Liver (tissue), 8 donors: ENCODE measurements at regions not wholly inside any gene's neighbourhood (a gene's known extent, or its start where the extent isn't known, plus 50 kb on each side); places are given as distances from the start of the nearest gene placed in this dataset.

Experiments used
- DNase-seq: peaks from one replicate; pipeline ENCODE4 v3.0.0-alpha.2; 2017; ENCODE audit warnings: low spot score
- H3K27ac ChIP-seq, 2 donors: one replicate each; pipeline ENCODE4 v1.7.0; 2013; ENCODE audit warnings: inconsistent platforms in 2 of 2, low read length in 2 of 2, control low read depth in 1 of 2, low read depth in 1 of 2, mild to moderate bottlenecking in 1 of 2
- H3K27me3 ChIP-seq, 4 donors: one replicate each; pipeline versions ENCODE4 v1.6.1 to v1.7.0; 2013; ENCODE audit warnings: low read length in 3 of 4, inconsistent platforms in 1 of 4, mild to moderate bottlenecking in 1 of 4, moderate library complexity in 1 of 4; ENCODE audit not compliant: control insufficient read depth in 4 of 4, insufficient read depth in 4 of 4
- H3K36me3 ChIP-seq, 4 donors: one replicate each; pipeline versions ENCODE4 v1.6.1 to v1.7.0; 2013; ENCODE audit warnings: low read length in 3 of 4, mild to moderate bottlenecking in 3 of 4, low read depth in 1 of 4, moderate library complexity in 1 of 4; ENCODE audit not compliant: control insufficient read depth in 4 of 4, insufficient read depth in 3 of 4
- H3K4me1 ChIP-seq, 4 donors: one replicate each; pipeline versions ENCODE4 v1.6.1 to v1.7.0; 2013; ENCODE audit warnings: low read length in 3 of 4, mild to moderate bottlenecking in 3 of 4, moderate library complexity in 1 of 4; ENCODE audit not compliant: control insufficient read depth in 4 of 4, insufficient read depth in 4 of 4
- H3K4me3 ChIP-seq, 3 donors: one replicate each; pipeline versions ENCODE4 v1.6.1 to v1.7.0; 2013; ENCODE audit warnings: low read length in 3 of 3, control low read depth in 1 of 3, low read depth in 1 of 3, mild to moderate bottlenecking in 1 of 3
- H3K9ac ChIP-seq, 2 donors: one replicate each; pipeline ENCODE4 v1.7.0; 2013; ENCODE audit warnings: low read length in 2 of 2, mild to moderate bottlenecking in 2 of 2, moderate library complexity in 2 of 2, control low read depth in 1 of 2, low read depth in 1 of 2
- H3K9me3 ChIP-seq, 4 donors: one replicate each; pipeline versions ENCODE4 v1.6.1 to v1.7.0; 2013; ENCODE audit warnings: low read length in 3 of 4; ENCODE audit not compliant: control insufficient read depth in 4 of 4
- ATF3 ChIP-seq: IDR thresholded peaks from 2 replicates; pipeline ENCODE4 v1.6.1; 2016; ENCODE audit warnings: antibody characterized with exemption
- CTCF ChIP-seq: fragments of 150-350 bp; IDR thresholded peaks from 2 replicates; pipeline ENCODE4 v1.5.1; 2017; ENCODE audit warnings: improper control_type of control experiment, low read depth, low read length; ENCODE audit not compliant: missing input control
- EGR1 ChIP-seq, 2 donors: IDR thresholded peaks; 2 replicates each; pipeline ENCODE4 v1.6.1; 2016 to 2018; ENCODE audit warnings: antibody characterized with exemption in 2 of 2, low read depth in 2 of 2
- FOXA1 ChIP-seq: IDR thresholded peaks from 2 replicates; pipeline ENCODE4 v1.6.1; 2016; ENCODE audit warnings: antibody characterized with exemption
- FOXA2 ChIP-seq: IDR thresholded peaks from 2 replicates; pipeline ENCODE4 v1.6.1; 2016; ENCODE audit warnings: antibody characterized with exemption
- GABPA ChIP-seq, 2 donors: IDR thresholded peaks in 1 of 2; conservative IDR thresholded peaks in 1 of 2; 2 replicates each; pipeline ENCODE4 v1.6.1; 2016; ENCODE audit warnings: antibody characterized with exemption in 2 of 2, mild to moderate bottlenecking in 1 of 2, moderate library complexity in 1 of 2
- HNF4A ChIP-seq, 2 donors: conservative IDR thresholded peaks; 2 replicates each; pipeline ENCODE4 v1.6.1; 2016; ENCODE audit warnings: antibody characterized with exemption in 2 of 2, mild to moderate bottlenecking in 2 of 2
- HNF4G ChIP-seq: IDR thresholded peaks from 2 replicates; pipeline ENCODE4 v1.6.1; 2016; ENCODE audit warnings: antibody characterized with exemption
- JUND ChIP-seq, 2 donors: IDR thresholded peaks; 2 replicates each; pipeline ENCODE4 v1.6.1; 2016; ENCODE audit warnings: antibody characterized with exemption in 2 of 2
- MAX ChIP-seq: IDR thresholded peaks from 2 replicates; pipeline ENCODE4 v1.6.1; 2016; ENCODE audit warnings: antibody characterized with exemption
- NR2F2 ChIP-seq: IDR thresholded peaks from 2 replicates; pipeline ENCODE4 v1.6.1; 2016; ENCODE audit warnings: antibody characterized with exemption
- RAD21 ChIP-seq, 2 donors: IDR thresholded peaks; 2 replicates each; pipeline ENCODE4 v1.6.1; 2016; ENCODE audit warnings: antibody characterized with exemption in 2 of 2, mild to moderate bottlenecking in 2 of 2
- REST ChIP-seq: IDR thresholded peaks from 2 replicates; pipeline ENCODE4 v1.6.1; 2016; ENCODE audit warnings: antibody characterized with exemption, mild to moderate bottlenecking
- RXRA ChIP-seq, 2 donors: IDR thresholded peaks; 2 replicates each; pipeline ENCODE4 v1.6.1; 2017 to 2018; ENCODE audit warnings: antibody characterized with exemption in 2 of 2, mild to moderate bottlenecking in 1 of 2
- SP1 ChIP-seq: IDR thresholded peaks from 2 replicates; pipeline ENCODE4 v1.6.1; 2018; ENCODE audit warnings: antibody characterized with exemption, mild to moderate bottlenecking
- TAF1 ChIP-seq: conservative IDR thresholded peaks from 2 replicates; pipeline ENCODE4 v1.6.1; 2016; ENCODE audit warnings: antibody characterized with exemption, mild to moderate bottlenecking
- YY1 ChIP-seq: IDR thresholded peaks from 2 replicates; pipeline ENCODE4 v1.6.1; 2016; ENCODE audit warnings: antibody characterized with exemption, mild to moderate bottlenecking
- ZBTB33 ChIP-seq: IDR thresholded peaks from 2 replicates; pipeline ENCODE4 v1.6.1; 2016; ENCODE audit warnings: antibody characterized with exemption
- WGBS: extraction: QIAGEN DNeasy Blood & Tissue Kit; methylation state at CpG from one replicate; pipeline ENCODE4 v1.1.7; 2013; 5-methylcytosine and 5-hydroxymethylcytosine counted together
- donor health status: healthy.
- donor health status: healthy.
- donor health status: healthy.
- donor health status: healthy.
- donor health status: healthy.

GRCh38 chr10:24042884-24043283 is 166.1 kb upstream of the KIAA1217 start:
- Histone ChIP-seq H3K27ac (no peak overlapping the region), H3K9me3 (no peaks in the 10 kb centered on the region), H3K36me3 (no peaks in the 10 kb centered on the region), H3K4me3 (no peak overlapping the region), H3K27me3 (peaks cover 0 to 5% (median 0%) of the 10 kb centered on the region in 4 donors), H3K9ac (no peak overlapping the region), H3K4me1 (no peaks in the 10 kb centered on the region)
- 86% methylated on average over 3 of the region's 3 CpGs for WGBS
- TF ChIP-seq FOXA2: no peak
- TF ChIP-seq NR2F2: no peak
- TF ChIP-seq CTCF: no peak
- TF ChIP-seq SP1: no peak
- TF ChIP-seq YY1: no peak
- no peak for TF ChIP-seq RAD21 (IDR thresholded peaks at IDR 0.05)
- TF ChIP-seq HNF4A (conservative IDR thresholded peaks at IDR 0.05): no peak
- no peak for TF ChIP-seq FOXA1
- TF ChIP-seq MAX: no peak
- TF ChIP-seq ZBTB33: no peak
- TF ChIP-seq GABPA (IDR thresholded peaks at IDR 0.05 in 1 of 2, conservative IDR thresholded peaks at IDR 0.05 in 1 of 2): no peak
- TF ChIP-seq JUND (IDR thresholded peaks at IDR 0.05): no peak
- no peak for TF ChIP-seq RXRA (IDR thresholded peaks at IDR 0.05)
- no peak for TF ChIP-seq HNF4G
- no peak for TF ChIP-seq REST
- no peak for DNase-seq

- Histone ChIP-seq H3K36me3 (no peaks in the 10 kb centered on the region), H3K9ac (no peak overlapping the region), H3K4me3 (no peak overlapping the region), H3K4me1 (no peaks in the 10 kb centered on the region), H3K27ac (no peak overlapping the region), H3K27me3 (peaks cover 0 to 5% (median 0%) of the 10 kb centered on the region in 4 donors), H3K9me3 (peaks cover 0 to 3% (median 0%) of the 10 kb centered on the region in 4 donors)
- WGBS: 81% methylated on average over 2 of the region's 2 CpGs
- no peak for DNase-seq
- TF ChIP-seq FOXA2: no peak
- no peak for TF ChIP-seq TAF1
- no peak for TF ChIP-seq NR2F2
- no peak for TF ChIP-seq CTCF
- TF ChIP-seq EGR1 (IDR thresholded peaks at IDR 0.05; ENCODE audit: low read depth in 2 of 2): no peak
- TF ChIP-seq REST: no peak
- TF ChIP-seq RAD21 (IDR thresholded peaks at IDR 0.05): no peak
- TF ChIP-seq SP1: no peak
- no peak for TF ChIP-seq HNF4A (conservative IDR thresholded peaks at IDR 0.05)
- no peak for TF ChIP-seq RXRA (IDR thresholded peaks at IDR 0.05)
- no peak for TF ChIP-seq MAX
- TF ChIP-seq JUND (IDR thresholded peaks at IDR 0.05): no peak
- no peak for TF ChIP-seq FOXA1
- TF ChIP-seq ATF3: no peak
These were observed 162.9 kb upstream of the KIAA1217 start for GRCh38 chr10:24046060-24046459.
